DND-41 (cell line): ENCODE measurements at regions not wholly inside any gene's neighbourhood (a gene's known extent, or its start where the extent isn't known, plus 50 kb on each side); places are given as distances from the start of the nearest gene placed in this dataset.
"Not testable (repeated sequence)": the region's sequence is repeated elsewhere in the genome, so short reads cannot be mapped to it uniquely, and the experiment has no call there.

ENCODE experiments used
- ATAC-seq: fragments of 200-7000 bp; cut with Tn5 transposase; 3 replicates; pipeline ENCODE4 v1.9.1; 2021; ENCODE audit warnings: low read depth; ENCODE audit not compliant: insufficient read depth
- DNase-seq: peaks from one replicate; pipeline ENCODE4 v3.0.0-alpha.2; 2020
- H2AFZ ChIP-seq: 2 replicates; pipeline ENCODE4 v1.6.0; 2012; ENCODE audit warnings: low read depth, low read length
- H3K27ac ChIP-seq: 2 replicates; pipeline ENCODE4 v1.5.1; 2012; ENCODE audit warnings: low read length, inconsistent platforms
- H3K27me3 ChIP-seq: fragments of 200-600 bp; sonication (generic); 2 replicates; pipeline ENCODE4 v1.6.0; 2012; ENCODE audit warnings: low read length, mild to moderate bottlenecking, inconsistent platforms; ENCODE audit not compliant: insufficient read depth, poor library complexity
- H3K36me3 ChIP-seq: 2 replicates; pipeline ENCODE4 v1.5.1; 2012; ENCODE audit warnings: low read length, inconsistent platforms; ENCODE audit not compliant: insufficient read depth
- H3K4me1 ChIP-seq: 2 replicates; pipeline ENCODE4 v1.5.1; 2012; ENCODE audit warnings: mild to moderate bottlenecking, low read length; ENCODE audit not compliant: insufficient read depth
- H3K4me2 ChIP-seq: 2 replicates; pipeline ENCODE4 v1.6.0; 2012; ENCODE audit warnings: mild to moderate bottlenecking, moderate library complexity, low read length, inconsistent platforms; ENCODE audit not compliant: insufficient read depth
- H3K4me3 ChIP-seq, 2 experiments: fragments of 200-600 bp in 1 of 2; shearing (Covaris generic) in 1 of 2; 2 replicates each; pipeline ENCODE4 v1.5.1; 2012 to 2016; ENCODE audit warnings: inconsistent platforms in 2 of 2, low read length in 2 of 2, mild to moderate bottlenecking in 2 of 2, low read depth in 1 of 2, moderate library complexity in 1 of 2
- H3K79me2 ChIP-seq: 2 replicates; pipeline ENCODE4 v1.6.0; 2012; ENCODE audit warnings: low read length, inconsistent platforms; ENCODE audit not compliant: insufficient read depth
- H3K9ac ChIP-seq: 2 replicates; pipeline ENCODE4 v1.6.0; 2012; ENCODE audit warnings: low read depth, mild to moderate bottlenecking, inconsistent platforms, low read length, moderate library complexity
- H3K9me3 ChIP-seq: 2 replicates; pipeline ENCODE4 v1.5.1; 2012; ENCODE audit warnings: low read length, moderate library complexity, mild to moderate bottlenecking, inconsistent platforms; ENCODE audit not compliant: insufficient read depth, severe bottlenecking
- H4K20me1 ChIP-seq: 2 replicates; pipeline ENCODE4 v1.6.0; 2012; ENCODE audit warnings: low read length; ENCODE audit not compliant: insufficient read depth
- CTCF ChIP-seq: IDR thresholded peaks from 2 replicates; pipeline ENCODE4 v1.5.1; 2012; ENCODE audit warnings: borderline replicate concordance, low read length, moderate library complexity, mild to moderate bottlenecking; ENCODE audit not compliant: poor library complexity, severe bottlenecking; ENCODE audit errors: extremely low read depth
- EZH2 ChIP-seq: IDR thresholded peaks from 3 replicates; pipeline ENCODE4 v1.6.1; 2012; ENCODE audit warnings: borderline replicate concordance, low read depth, mild to moderate bottlenecking, moderate library complexity, low read length, inconsistent platforms; ENCODE audit not compliant: severe bottlenecking

GRCh38 chr3:194262925-194263305 is 88.2 kb downstream of the CPN2 start:
- ATAC-seq (no peak), DNase-seq (no peak)
- peaks cover 7% of the 10 kb centered on the region for H3K4me1 ChIP-seq
- no peak overlapping the region for H3K27ac ChIP-seq
- no peak overlapping the region for H3K9ac ChIP-seq
- no peak overlapping the region for H3K4me3 ChIP-seq
- H2AFZ ChIP-seq: no peak overlapping the region
- no peak overlapping the region for H3K4me2 ChIP-seq
- H3K27me3 ChIP-seq: no peaks in the 10 kb centered on the region
- H4K20me1 ChIP-seq: no peaks in the 10 kb centered on the region
- TF ChIP-seq CTCF (no peak), EZH2 (no peak)
- H3K9me3 ChIP-seq: peaks cover 4% of the 10 kb centered on the region
- H3K79me2 ChIP-seq: no peaks in the 10 kb centered on the region
- H3K36me3 ChIP-seq: no peaks in the 10 kb centered on the region

- not testable (repeated sequence) for H3K4me1 ChIP-seq, H3K36me3 ChIP-seq, H4K20me1 ChIP-seq, H3K79me2 ChIP-seq, DNase-seq, H3K4me2 ChIP-seq, H3K4me3 ChIP-seq, H3K9me3 ChIP-seq, H3K27ac ChIP-seq, H3K9ac ChIP-seq, H2AFZ ChIP-seq, ATAC-seq, H3K27me3 ChIP-seq
These were observed 86.3 kb downstream of the CPN2 start for GRCh38 chr3:194264631-194265504.

GRCh38 chr3:194265505-194265892 is 85.6 kb downstream of the CPN2 start:
- DNase-seq (no peak), ATAC-seq (no peak)
- Histone ChIP-seq H3K9me3 (no peaks in the 10 kb centered on the region), H3K79me2 (no peaks in the 10 kb centered on the region), H3K9ac (no peak overlapping the region), H3K27ac (no peak overlapping the region), H3K4me1 (peaks cover 5% of the 10 kb centered on the region), H3K27me3 (no peaks in the 10 kb centered on the region), H2AFZ (no peak overlapping the region), H3K36me3 (no peaks in the 10 kb centered on the region), H4K20me1 (no peaks in the 10 kb centered on the region), H3K4me2 (no peak overlapping the region), H3K4me3 (no peak overlapping the region)
- TF ChIP-seq EZH2 (no peak), CTCF (no peak)

- H3K4me2 ChIP-seq: no peak overlapping the region
- H3K79me2 ChIP-seq: no peaks in the 10 kb centered on the region
- no peak overlapping the region for H3K9ac ChIP-seq
- no peak overlapping the region for H3K4me3 ChIP-seq
- TF ChIP-seq CTCF: no peak
- no peak for TF ChIP-seq EZH2
- ATAC-seq (no peak), DNase-seq (peak; percentile 3)
- H3K27ac ChIP-seq: no peak overlapping the region
- H4K20me1 ChIP-seq: no peaks in the 10 kb centered on the region
- H3K4me1 ChIP-seq: peaks cover 5% of the 10 kb centered on the region
- H3K27me3 ChIP-seq: no peaks in the 10 kb centered on the region
- no peak overlapping the region for H2AFZ ChIP-seq
- no peaks in the 10 kb centered on the region for H3K36me3 ChIP-seq
- no peaks in the 10 kb centered on the region for H3K9me3 ChIP-seq
These were observed 84.8 kb downstream of the CPN2 start for GRCh38 chr3:194265996-194266964.
